Islet of Langerhans (tissue), 1 donor: ENCODE measurements at regions not wholly inside any gene's neighbourhood (a gene's known extent, or its start where the extent isn't known, plus 50 kb on each side); places are given as distances from the start of the nearest gene placed in this dataset.
"Not testable (repeated sequence)": the region's sequence is repeated elsewhere in the genome, so short reads cannot be mapped to it uniquely, and the experiment has no call there.

Experiments used
- FAIRE-seq: peaks from one replicate; lab custom pipeline; 2011; peaks lifted over from hg19 to GRCh38; lab: Jason Lieb, UNC

GRCh38 chr3:198147993-198148392, 188.0 kb downstream of the LMLN start:
- FAIRE-seq, result not testable (repeated sequence)

GRCh38 chr3:198149904-198150303, 189.9 kb downstream of the LMLN start:
- not testable (repeated sequence) for FAIRE-seq

GRCh38 chr3:198151867-198152266, 191.8 kb downstream of the LMLN start:
- FAIRE-seq, result not testable (repeated sequence)

GRCh38 chr3:198155771-198156170, 195.8 kb downstream of the LMLN start:
- not testable (repeated sequence) for FAIRE-seq

GRCh38 chr3:198157231-198157868, 197.3 kb downstream of the LMLN start:
- FAIRE-seq, result not testable (repeated sequence)

- FAIRE-seq, result not testable (repeated sequence)
Observed at GRCh38 chr3:198158007-198158406, 198.0 kb downstream of the LMLN start.

- FAIRE-seq, result not testable (repeated sequence)
Observed at GRCh38 chr3:198167339-198168039, 207.5 kb downstream of the LMLN start.

- FAIRE-seq, result not testable (repeated sequence)
Observed at GRCh38 chr3:198170781-198171180, 210.8 kb downstream of the LMLN start.

GRCh38 chr3:198173080-198173479, 213.1 kb downstream of the LMLN start:
- FAIRE-seq, result peak; percentile 96

- not testable (repeated sequence) for FAIRE-seq
Observed at GRCh38 chr3:198173929-198174574, 214.0 kb downstream of the LMLN start.
